H54 (cell line): ENCODE measurements at regions not wholly inside any gene's neighbourhood (a gene's known extent, or its start where the extent isn't known, plus 50 kb on each side); places are given as distances from the start of the nearest gene placed in this dataset.
A peak's percentile ranks its signal among the peaks of the same experiment; 100 is the strongest.

Experiments
- DNase-seq: peaks from one replicate; pipeline ENCODE4 v3.0.0; 2011; ENCODE audit warnings: low spot score, mixed read lengths; ENCODE audit not compliant: insufficient read length
- FAIRE-seq: peaks from 3 replicates; lab custom pipeline; 2011; peaks lifted over from hg19 to GRCh38; lab: Jason Lieb, UNC
- POLR2A ChIP-seq: IDR thresholded peaks from 2 replicates; pipeline ENCODE4 v1.6.1; 2011; ENCODE audit warnings: low read depth, mild to moderate bottlenecking, low read length

GRCh38 chr1:229098361-229098760, 172.6 kb upstream of the RAB4A start:
- DNase-seq (no peak), FAIRE-seq (no peak)
- TF ChIP-seq POLR2A = no peak

- DNase-seq = no peak
- no peak for FAIRE-seq
- TF ChIP-seq POLR2A = no peak
These were observed 171.9 kb upstream of the RAB4A start for GRCh38 chr1:229098903-229099578.

GRCh38 chr1:229101011-229101871, 169.7 kb upstream of the RAB4A start:
- no peak for TF ChIP-seq POLR2A
- no peak for FAIRE-seq
- no peak for DNase-seq

- no peak for FAIRE-seq
- DNase-seq = no peak
- TF ChIP-seq POLR2A = no peak
These were observed 168.0 kb upstream of the RAB4A start for GRCh38 chr1:229102741-229103391.

- FAIRE-seq (no peak), DNase-seq (no peak)
- no peak for TF ChIP-seq POLR2A
These were observed 166.3 kb upstream of the RAB4A start for GRCh38 chr1:229104654-229105053.

GRCh38 chr1:229105109-229105508, 165.8 kb upstream of the RAB4A start:
- TF ChIP-seq POLR2A = no peak
- FAIRE-seq = no peak

GRCh38 chr1:229105822-229106525, 164.9 kb upstream of the RAB4A start:
- DNase-seq (no peak), FAIRE-seq (no peak)
- TF ChIP-seq POLR2A = no peak

More at GRCh38 chr1:229105109-229105508, 165.8 kb upstream of the RAB4A start:
- no peak for DNase-seq

- TF ChIP-seq POLR2A = no peak
- FAIRE-seq (no peak), DNase-seq (no peak)
These were observed 164.3 kb upstream of the RAB4A start for GRCh38 chr1:229106526-229107125.

GRCh38 chr1:229107304-229107815, 163.6 kb upstream of the RAB4A start:
- TF ChIP-seq POLR2A = no peak
- FAIRE-seq = no peak
- no peak for DNase-seq

GRCh38 chr1:229107972-229108371, 162.9 kb upstream of the RAB4A start:
- TF ChIP-seq POLR2A = no peak
- DNase-seq (no peak), FAIRE-seq (no peak)

GRCh38 chr1:229108598-229109201, 162.2 kb upstream of the RAB4A start:
- no peak for TF ChIP-seq POLR2A
- FAIRE-seq (no peak), DNase-seq (peak; percentile 15)

GRCh38 chr1:229109320-229109761, 161.6 kb upstream of the RAB4A start:
- no peak for FAIRE-seq
- DNase-seq = no peak

More at GRCh38 chr1:229109320-229109761, 161.6 kb upstream of the RAB4A start:
- no peak for TF ChIP-seq POLR2A
